Activated CD4-positive, alpha-beta T cell treated with anti-CD3 and anti-CD28 coated beads, Interleukin-2, amount 10 ng/mL, durations not matched to agents 24 days and 14 days (primary cell): ENCODE measurements at regions not wholly inside any gene's neighbourhood (a gene's known extent, or its start where the extent isn't known, plus 50 kb on each side); places are given as distances from the start of the nearest gene placed in this dataset.
"Not testable (repeated sequence)": the region's sequence is repeated elsewhere in the genome, so short reads cannot be mapped to it uniquely, and the experiment has no call there.

Experiments used
- DNase-seq: peaks from one replicate; pipeline ENCODE4 v3.0.0; 2022
- H3K27ac Mint-ChIP-seq: one replicate; pipeline ENCODE4 v1.8.0; 2022; ENCODE audit warnings: mild to moderate bottlenecking, mixed read lengths
- H3K27me3 Mint-ChIP-seq: one replicate; pipeline ENCODE4 v1.8.0; 2022; ENCODE audit warnings: mixed read lengths
- H3K36me3 Mint-ChIP-seq: one replicate; pipeline ENCODE4 v1.8.0; 2022; ENCODE audit warnings: low read depth, mild to moderate bottlenecking, mixed read lengths
- H3K4me1 Mint-ChIP-seq: one replicate; pipeline ENCODE4 v1.8.0; 2021; ENCODE audit warnings: mixed read lengths
- H3K4me3 Mint-ChIP-seq: one replicate; pipeline ENCODE4 v1.8.0; 2022; ENCODE audit warnings: mild to moderate bottlenecking, moderate library complexity, mixed read lengths
- H3K9me3 Mint-ChIP-seq: one replicate; pipeline ENCODE4 v1.8.0; 2021; ENCODE audit warnings: mixed read lengths
- intact Hi-C: fragments of 100-400 bp; cut with micrococcal nuclease; formaldehyde crosslinking; loops from one replicate; pipeline ENCODE4 v1.15.1; 2023

- H3K36me3 Mint-ChIP-seq, DNase-seq, H3K27ac Mint-ChIP-seq, intact Hi-C loops, H3K4me3 Mint-ChIP-seq, H3K4me1 Mint-ChIP-seq, H3K27me3 Mint-ChIP-seq: not testable (repeated sequence)
- H3K9me3 Mint-ChIP-seq, result peaks cover 22% of the 10 kb centered on the region
Observed at GRCh38 chr9:1903080-1903704, 112.0 kb upstream of the SMARCA2 start.

- H3K4me1 Mint-ChIP-seq, result peaks cover 2% of the 10 kb centered on the region
- no peak overlapping the region for H3K4me3 Mint-ChIP-seq
- intact Hi-C loops, result no loop called here
- H3K27ac Mint-ChIP-seq, result no peak overlapping the region
- no peaks in the 10 kb centered on the region for H3K27me3 Mint-ChIP-seq
- no peak for DNase-seq
- H3K9me3 Mint-ChIP-seq, result peaks cover 11% of the 10 kb centered on the region
- H3K36me3 Mint-ChIP-seq, result no peaks in the 10 kb centered on the region
Observed at GRCh38 chr9:1907465-1907864, 107.7 kb upstream of the SMARCA2 start.

GRCh38 chr9:1909322-1909721 is 105.8 kb upstream of the SMARCA2 start:
- no peak overlapping the region for H3K27ac Mint-ChIP-seq
- no peak for DNase-seq
- H3K9me3 Mint-ChIP-seq, result peaks cover 11% of the 10 kb centered on the region
- H3K27me3 Mint-ChIP-seq, result no peaks in the 10 kb centered on the region
- no peaks in the 10 kb centered on the region for H3K36me3 Mint-ChIP-seq
- peaks cover 2% of the 10 kb centered on the region for H3K4me1 Mint-ChIP-seq
- no peak overlapping the region for H3K4me3 Mint-ChIP-seq
- intact Hi-C loops, result no loop called here

DNA sequence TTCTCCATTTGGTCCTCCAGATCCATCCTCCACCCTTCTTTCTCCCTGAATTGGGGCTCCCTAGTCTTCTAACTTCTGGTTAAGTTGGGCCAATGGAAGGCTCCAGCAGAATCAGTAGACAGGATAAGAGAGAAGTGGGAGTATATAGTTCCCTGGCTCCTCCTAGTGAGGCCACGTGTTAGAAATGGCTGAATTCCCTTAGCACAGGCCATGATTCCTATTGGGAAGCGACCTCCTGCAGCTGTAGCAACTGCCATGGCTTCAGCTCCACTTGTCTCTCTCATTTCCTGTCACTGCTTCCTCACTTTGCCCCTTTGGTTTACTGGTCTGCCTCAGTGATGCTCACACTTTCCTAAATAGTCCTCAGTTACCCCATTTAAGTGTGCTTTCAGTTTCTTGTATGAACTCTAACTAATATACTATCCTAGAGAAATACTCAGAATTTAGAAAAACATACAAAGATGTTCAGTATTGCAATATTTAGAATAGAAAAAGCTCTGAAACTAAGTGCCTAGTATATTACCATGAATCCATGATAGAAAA is 104.8 kb upstream of the SMARCA2 start:
- intact Hi-C loops, result no loop called here

DNA sequence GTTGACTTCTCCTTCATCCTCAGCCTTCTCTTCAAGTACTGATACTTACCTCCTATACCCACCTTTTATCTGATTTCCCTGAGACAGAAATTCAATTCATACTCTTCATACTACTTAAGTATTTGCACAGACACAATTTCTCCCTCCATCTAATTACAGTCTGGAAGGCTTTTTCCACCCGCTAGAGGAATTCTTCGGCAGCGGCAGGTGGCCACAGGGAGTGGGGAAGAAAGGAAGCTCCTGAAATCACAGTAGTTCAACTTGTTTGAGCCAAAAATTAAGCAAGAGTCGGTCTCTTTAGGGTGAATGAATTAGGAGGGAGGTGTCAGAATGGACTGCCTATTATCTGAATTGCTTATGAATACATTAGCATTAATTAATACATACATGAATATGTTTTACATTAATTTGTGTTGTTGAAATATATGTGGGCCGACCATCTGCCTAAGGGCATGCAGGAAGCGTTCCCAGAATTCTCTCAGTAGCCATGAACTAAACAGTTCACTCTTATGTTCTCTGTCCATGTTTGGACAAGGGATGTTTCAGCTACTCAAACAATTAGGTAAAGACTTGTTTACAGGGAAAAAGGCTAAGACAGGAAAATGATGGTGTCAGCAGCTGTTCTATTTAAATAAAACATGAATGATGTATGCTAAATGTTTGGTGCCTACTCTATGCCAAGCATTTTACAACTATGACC is 101.4 kb upstream of the SMARCA2 start:
- Mint-ChIP-seq H3K9me3 (peaks cover 3% of the 10 kb centered on the region), H3K4me3 (no peak overlapping the region), H3K36me3 (no peaks in the 10 kb centered on the region), H3K4me1 (peaks cover 2% of the 10 kb centered on the region), H3K27me3 (no peaks in the 10 kb centered on the region), H3K27ac (no peak overlapping the region)
- intact Hi-C loops, result no loop called here
- DNase-seq, result no peak

More for the DNA sequence above, 104.8 kb upstream of the SMARCA2 start:
- Mint-ChIP-seq H3K27me3 (no peaks in the 10 kb centered on the region), H3K4me1 (peaks cover 2% of the 10 kb centered on the region), H3K4me3 (no peak overlapping the region), H3K36me3 (no peaks in the 10 kb centered on the region), H3K27ac (no peak overlapping the region), H3K9me3 (peaks cover 6% of the 10 kb centered on the region)
- DNase-seq, result no peak

GRCh38 chr9:1916095-1916494 is 99.1 kb upstream of the SMARCA2 start:
- no peak for DNase-seq
- H3K9me3 Mint-ChIP-seq, result peaks cover 3% of the 10 kb centered on the region
- H3K27me3 Mint-ChIP-seq, result peaks cover 9% of the 10 kb centered on the region
- H3K4me3 Mint-ChIP-seq, result no peak overlapping the region
- no peak overlapping the region for H3K27ac Mint-ChIP-seq
- no peaks in the 10 kb centered on the region for H3K4me1 Mint-ChIP-seq
- intact Hi-C loops, result no loop called here
- H3K36me3 Mint-ChIP-seq, result no peaks in the 10 kb centered on the region

DNA sequence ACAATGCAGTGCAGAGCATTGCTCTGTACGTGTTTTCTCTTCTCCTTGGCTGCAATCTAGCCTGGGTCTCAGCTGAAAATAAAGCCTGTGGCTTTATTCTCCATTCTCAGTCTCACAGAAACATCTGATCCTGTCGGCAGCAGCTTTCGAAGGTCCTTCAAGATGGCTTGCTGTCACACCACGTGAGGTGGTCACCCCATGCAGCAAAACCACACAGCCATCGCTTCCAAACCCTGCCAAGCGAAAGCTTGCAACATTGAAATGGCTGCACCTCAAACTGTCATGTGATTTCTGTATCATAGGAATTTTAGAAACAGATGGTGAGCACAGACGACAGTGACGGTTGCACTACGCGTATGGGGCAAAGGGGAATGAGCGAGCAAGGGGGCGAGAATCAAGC is 98.5 kb upstream of the SMARCA2 start:
- peaks cover 3% of the 10 kb centered on the region for H3K9me3 Mint-ChIP-seq
- no peaks in the 10 kb centered on the region for H3K4me1 Mint-ChIP-seq
- no peaks in the 10 kb centered on the region for H3K36me3 Mint-ChIP-seq
- H3K4me3 Mint-ChIP-seq, result no peak overlapping the region
- H3K27me3 Mint-ChIP-seq, result peaks cover 9% of the 10 kb centered on the region
- no peak overlapping the region for H3K27ac Mint-ChIP-seq
- no peak for DNase-seq
- intact Hi-C loops, result no loop called here

DNA sequence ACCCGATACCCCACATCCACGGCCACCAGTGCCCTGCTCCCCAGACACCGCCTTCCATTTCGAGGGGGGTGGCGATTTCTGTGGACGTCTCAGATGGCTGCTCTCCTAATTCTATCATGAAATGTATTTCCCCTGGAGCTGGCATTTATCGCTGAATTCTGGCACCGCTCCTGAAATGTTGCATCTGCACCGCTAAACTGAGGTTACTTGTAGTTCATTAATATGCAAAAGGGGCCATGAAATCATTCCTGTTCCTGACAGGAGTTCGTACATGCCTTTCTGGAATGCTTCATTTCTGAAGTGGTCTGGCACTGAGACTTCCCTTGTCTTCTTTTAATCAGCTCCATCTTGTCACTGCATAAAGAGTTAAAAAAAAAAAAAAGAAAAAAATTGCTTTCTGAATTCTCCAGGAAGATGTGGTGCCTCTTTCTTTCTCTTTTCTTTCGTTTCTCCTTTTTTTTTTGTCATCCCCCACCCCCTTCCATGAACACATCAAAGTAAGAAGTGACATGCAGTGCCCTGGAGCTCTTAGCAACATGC is 97.7 kb upstream of the SMARCA2 start:
- no peak for DNase-seq
- intact Hi-C loops, result no loop called here
- H3K4me3 Mint-ChIP-seq, result no peak overlapping the region
- H3K4me1 Mint-ChIP-seq, result no peaks in the 10 kb centered on the region
- H3K9me3 Mint-ChIP-seq, result peaks cover 5% of the 10 kb centered on the region
- peaks cover 9% of the 10 kb centered on the region for H3K27me3 Mint-ChIP-seq
- H3K27ac Mint-ChIP-seq, result no peak overlapping the region
- no peaks in the 10 kb centered on the region for H3K36me3 Mint-ChIP-seq

DNA sequence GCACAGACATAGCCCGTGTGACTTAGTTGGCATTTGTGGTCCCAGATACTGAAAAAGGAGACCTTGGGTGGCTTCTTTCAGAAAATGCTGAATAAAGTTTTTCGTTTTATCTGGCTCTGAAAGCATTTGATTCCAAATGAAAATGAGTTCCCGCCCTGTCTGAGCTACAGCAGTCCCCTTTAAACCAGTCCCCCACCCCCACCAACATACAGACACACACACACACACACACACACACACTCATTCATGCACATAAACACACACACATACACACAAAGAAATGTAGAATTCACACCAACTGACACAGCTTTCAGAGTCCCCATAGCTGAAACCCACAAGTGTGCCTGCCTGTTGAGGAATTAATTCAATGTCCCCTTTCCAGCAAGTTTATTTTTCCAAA is 97.0 kb upstream of the SMARCA2 start:
- Mint-ChIP-seq H3K9me3 (peaks cover 5% of the 10 kb centered on the region), H3K27ac (no peak overlapping the region), H3K27me3 (peaks cover 9% of the 10 kb centered on the region), H3K36me3 (no peaks in the 10 kb centered on the region), H3K4me1 (no peaks in the 10 kb centered on the region), H3K4me3 (no peak overlapping the region)
- intact Hi-C loops, result no loop called here
- DNase-seq, result no peak

DNA sequence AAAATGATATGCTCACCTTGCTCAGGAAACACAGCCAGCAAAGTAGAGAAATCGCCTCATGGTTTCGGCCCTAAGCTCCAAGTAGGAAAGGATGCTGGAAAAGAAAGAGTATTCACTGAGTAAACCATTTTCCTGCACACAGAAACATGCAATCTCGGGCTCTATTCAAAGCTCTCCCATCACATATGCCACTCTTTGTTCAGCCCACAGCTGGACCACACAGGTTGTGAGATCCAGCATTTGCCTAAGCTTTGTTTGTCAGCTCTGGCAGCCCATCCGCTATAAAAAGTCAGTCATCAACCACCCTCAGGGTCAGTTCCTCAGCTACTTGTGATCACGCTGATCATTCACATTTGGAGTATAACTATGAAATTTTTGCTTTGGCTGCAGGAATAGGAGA is 96.5 kb upstream of the SMARCA2 start:
- no peak overlapping the region for H3K27ac Mint-ChIP-seq
- H3K36me3 Mint-ChIP-seq, result no peaks in the 10 kb centered on the region
- no peak overlapping the region for H3K4me3 Mint-ChIP-seq
- H3K9me3 Mint-ChIP-seq, result peaks cover 5% of the 10 kb centered on the region
- intact Hi-C loops, result no loop called here
- no peak for DNase-seq
- H3K4me1 Mint-ChIP-seq, result no peaks in the 10 kb centered on the region
- H3K27me3 Mint-ChIP-seq, result peaks cover 9% of the 10 kb centered on the region

DNA sequence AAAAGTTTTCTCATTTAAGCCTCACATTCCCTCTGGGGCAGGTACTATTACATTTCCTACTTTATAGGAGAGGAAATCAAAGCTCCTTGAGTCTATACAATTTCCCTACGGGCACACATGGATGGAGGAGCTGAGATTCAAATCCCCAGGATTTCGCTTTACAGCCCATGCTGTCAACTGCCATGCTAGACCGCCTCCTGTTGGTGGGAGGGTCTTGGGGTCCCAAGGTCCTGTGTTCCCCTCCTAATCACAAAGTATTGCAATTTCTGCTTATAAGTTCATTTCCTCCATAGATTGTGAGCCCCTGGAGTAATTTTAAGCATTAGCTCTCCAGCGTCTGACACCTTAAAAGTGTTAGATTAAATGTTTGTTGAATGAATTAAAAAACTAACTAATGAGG is 95.9 kb upstream of the SMARCA2 start:
- no peaks in the 10 kb centered on the region for H3K4me1 Mint-ChIP-seq
- peaks cover 5% of the 10 kb centered on the region for H3K9me3 Mint-ChIP-seq
- H3K27ac Mint-ChIP-seq, result no peak overlapping the region
- peaks cover 9% of the 10 kb centered on the region for H3K27me3 Mint-ChIP-seq
- H3K4me3 Mint-ChIP-seq, result no peak overlapping the region
- DNase-seq, result no peak
- intact Hi-C loops, result no loop called here
- no peaks in the 10 kb centered on the region for H3K36me3 Mint-ChIP-seq

DNA sequence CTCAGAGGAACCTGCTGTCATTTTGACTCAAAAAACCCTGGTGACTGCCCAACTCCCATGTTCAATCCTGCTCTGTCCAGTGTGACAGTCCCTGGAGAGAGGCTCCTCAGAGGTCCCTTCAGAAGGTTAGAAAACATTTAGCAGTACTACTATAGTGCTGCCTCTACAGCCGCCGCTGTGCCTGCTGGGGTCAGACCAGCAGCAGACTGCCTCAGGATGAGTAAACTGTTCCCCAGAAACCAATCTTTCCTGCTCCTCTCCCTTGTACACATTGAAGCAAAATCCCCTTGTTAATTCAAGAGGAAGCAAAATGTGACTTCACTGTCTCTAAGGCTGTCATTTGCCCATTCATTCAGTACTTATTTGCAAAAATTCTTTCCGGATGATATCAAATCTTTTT is 94.8 kb upstream of the SMARCA2 start:
- Mint-ChIP-seq H3K36me3 (no peaks in the 10 kb centered on the region), H3K27ac (no peak overlapping the region), H3K27me3 (peaks cover 9% of the 10 kb centered on the region), H3K4me3 (no peak overlapping the region), H3K9me3 (peaks cover 5% of the 10 kb centered on the region), H3K4me1 (no peaks in the 10 kb centered on the region)
- intact Hi-C loops, result loop anchor here (10.0 kb wide), 1 partner anchor 196 kb away; no protein-coding TSS in a partner anchor
- DNase-seq, result no peak

GRCh38 chr9:1922026-1922425 is 93.1 kb upstream of the SMARCA2 start:
- intact Hi-C loops, result loop anchor here (10.0 kb wide), 1 partner anchor 197 kb away; no protein-coding TSS in a partner anchor
- no peaks in the 10 kb centered on the region for H3K4me1 Mint-ChIP-seq
- H3K27ac Mint-ChIP-seq, result no peak overlapping the region
- H3K27me3 Mint-ChIP-seq, result peaks cover 9% of the 10 kb centered on the region
- H3K9me3 Mint-ChIP-seq, result peaks cover 5% of the 10 kb centered on the region
- H3K36me3 Mint-ChIP-seq, result no peaks in the 10 kb centered on the region
- no peak for DNase-seq
- H3K4me3 Mint-ChIP-seq, result no peak overlapping the region

- no peaks in the 10 kb centered on the region for H3K4me1 Mint-ChIP-seq
- DNase-seq, result no peak
- intact Hi-C loops, result loop anchor here (10.0 kb wide), 1 partner anchor 203 kb away; no protein-coding TSS in a partner anchor
- H3K36me3 Mint-ChIP-seq, result no peaks in the 10 kb centered on the region
- peaks cover 2% of the 10 kb centered on the region for H3K27me3 Mint-ChIP-seq
- H3K4me3 Mint-ChIP-seq, result no peak overlapping the region
- H3K27ac Mint-ChIP-seq, result no peak overlapping the region
- no peaks in the 10 kb centered on the region for H3K9me3 Mint-ChIP-seq
Observed at GRCh38 chr9:1927546-1927945, 87.6 kb upstream of the SMARCA2 start.
